Neuronal stem cell (in vitro differentiated cells): ENCODE measurements at regions not wholly inside any gene's neighbourhood (a gene's known extent, or its start where the extent isn't known, plus 50 kb on each side); places are given as distances from the start of the nearest gene placed in this dataset.

Source experiments
- DNase-seq: peaks from one replicate; pipeline ENCODE4 v3.0.0-alpha.2; 2013; ENCODE audit warnings: low spot score
- H2AFZ ChIP-seq: one replicate; pipeline ENCODE4 v1.6.1; 2013; ENCODE audit warnings: mild to moderate bottlenecking, low read length, inconsistent platforms
- H2AK5ac ChIP-seq: 2 replicates; pipeline ENCODE4 v1.6.1; 2013; ENCODE audit warnings: low read depth, mild to moderate bottlenecking, inconsistent platforms, low read length, moderate library complexity, mixed read lengths
- H2BK120ac ChIP-seq: 2 replicates; pipeline ENCODE4 v1.6.1; 2013; ENCODE audit warnings: low read depth, mild to moderate bottlenecking, inconsistent platforms, low read length, moderate library complexity, mixed read lengths
- H2BK12ac ChIP-seq: one replicate; pipeline ENCODE4 v1.6.1; 2013; ENCODE audit warnings: low read length, inconsistent platforms
- H2BK15ac ChIP-seq: 2 replicates; pipeline ENCODE4 v1.6.1; 2013; ENCODE audit warnings: mild to moderate bottlenecking, low read length, inconsistent platforms, mixed read lengths
- H2BK5ac ChIP-seq: one replicate; pipeline ENCODE4 v1.6.1; 2013; ENCODE audit warnings: inconsistent platforms, mild to moderate bottlenecking, low read length, moderate library complexity
- H3K14ac ChIP-seq: one replicate; pipeline ENCODE4 v1.6.1; 2013; ENCODE audit warnings: low read length, inconsistent platforms
- H3K18ac ChIP-seq: 2 replicates; pipeline ENCODE4 v1.6.1; 2013; ENCODE audit warnings: low read length, inconsistent platforms
- H3K23ac ChIP-seq: 2 replicates; pipeline ENCODE4 v1.6.1; 2013; ENCODE audit warnings: low read depth, mild to moderate bottlenecking, mixed read lengths, low read length, inconsistent platforms; ENCODE audit not compliant: poor library complexity
- H3K27ac ChIP-seq: replicated peaks from 3 replicates; pipeline ENCODE4 v1.5.1; 2013; ENCODE audit warnings: low read length, inconsistent platforms
- H3K27me3 ChIP-seq, 3 experiments: 2 replicates each; pipeline ENCODE4 v1.6.1; 2013; ENCODE audit warnings: low read length in 3 of 3, mild to moderate bottlenecking in 2 of 3, inconsistent platforms in 1 of 3, low read depth in 1 of 3, mixed read lengths in 1 of 3, moderate library complexity in 1 of 3; ENCODE audit not compliant: control insufficient read depth in 3 of 3, insufficient read depth in 3 of 3
- H3K36me3 ChIP-seq, 2 donors: replicated peaks in 1 of 2; 2 replicates each; pipeline ENCODE4 v1.6.1; 2013; ENCODE audit warnings: low read length in 2 of 2; ENCODE audit not compliant: control insufficient read depth in 2 of 2, insufficient read depth in 2 of 2
- H3K4ac ChIP-seq: 2 replicates; pipeline ENCODE4 v1.6.1; 2013; ENCODE audit warnings: inconsistent platforms, mild to moderate bottlenecking, low read length, moderate library complexity
- H3K4me1 ChIP-seq, 2 donors: 1 replicate in 1 of 2; 2 replicates in 1 of 2; pipeline ENCODE4 v1.6.1; 2013; ENCODE audit warnings: low read length in 2 of 2, low read depth in 1 of 2; ENCODE audit not compliant: control insufficient read depth in 2 of 2, insufficient read depth in 1 of 2
- H3K4me2 ChIP-seq: one replicate; pipeline ENCODE4 v1.6.1; 2013; ENCODE audit warnings: mild to moderate bottlenecking, low read length, inconsistent platforms; ENCODE audit not compliant: insufficient read depth, poor library complexity, severe bottlenecking
- H3K4me3 ChIP-seq, 2 donors: 2 replicates each; pipeline ENCODE4 v1.5.1; 2013; ENCODE audit warnings: low read length in 2 of 2, mild to moderate bottlenecking in 2 of 2, inconsistent platforms in 1 of 2, moderate library complexity in 1 of 2
- H3K79me1 ChIP-seq: one replicate; pipeline ENCODE4 v1.6.1; 2013; ENCODE audit warnings: low read depth, mild to moderate bottlenecking, inconsistent platforms, low read length, moderate library complexity
- H3K9ac ChIP-seq: one replicate; pipeline ENCODE4 v1.6.1; 2013; ENCODE audit warnings: mild to moderate bottlenecking, low read depth, low read length, inconsistent platforms; ENCODE audit not compliant: poor library complexity
- H3K9me3 ChIP-seq, 2 donors: replicated peaks in 1 of 2; 2 replicates each; pipeline versions ENCODE3 to v1.6.1; 2013; ENCODE audit warnings: low read length in 2 of 2, mild to moderate bottlenecking in 2 of 2, inconsistent platforms in 1 of 2, low read depth in 1 of 2, mixed read lengths in 1 of 2, moderate library complexity in 1 of 2; ENCODE audit not compliant: control insufficient read depth in 2 of 2, insufficient read depth in 1 of 2
- H4K8ac ChIP-seq: one replicate; pipeline ENCODE4 v1.6.1; 2013; ENCODE audit warnings: low read depth, mild to moderate bottlenecking, inconsistent platforms, low read length, moderate library complexity
- H4K91ac ChIP-seq: one replicate; pipeline ENCODE4 v1.6.1; 2013; ENCODE audit warnings: low read length, low read depth, mild to moderate bottlenecking, inconsistent platforms; ENCODE audit not compliant: poor library complexity
- WGBS, 2 donors: extraction: QIAGEN DNeasy Blood & Tissue Kit; methylation state at CpG; one replicate each; pipeline ENCODE4 v1.1.7; 2013; ENCODE audit warnings: missing lambda C conversion rate in 2 of 2, mixed read lengths in 1 of 2; ENCODE audit not compliant: insufficient read length in 2 of 2, insufficient replicate concordance in 1 of 2; ENCODE audit errors: extremely low coverage in 2 of 2; 5-methylcytosine and 5-hydroxymethylcytosine counted together

DNA sequence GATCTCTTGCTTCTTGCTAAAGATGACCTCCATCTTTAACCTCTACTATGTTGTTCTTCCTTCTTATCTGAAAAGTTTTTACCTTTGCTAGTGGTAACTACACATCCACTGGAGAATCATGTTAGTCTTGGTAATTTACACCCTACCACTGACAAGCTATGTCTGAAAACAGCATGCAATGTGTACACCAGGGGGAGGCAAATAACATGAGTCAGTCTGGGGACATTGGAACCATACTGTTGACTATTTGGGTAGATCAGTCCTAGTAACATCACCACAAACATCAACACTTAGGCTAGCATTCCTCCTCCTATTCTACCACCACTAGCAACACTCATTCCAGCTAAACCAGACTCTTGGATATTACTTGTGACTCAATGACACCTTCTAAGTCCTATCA, 549.0 kb downstream of the KCNT2 start:
- no peak overlapping the region for H3K4me2 ChIP-seq
- no peak overlapping the region for H2AK5ac ChIP-seq
- H2BK15ac ChIP-seq, result no peak overlapping the region
- no peak overlapping the region for H2BK120ac ChIP-seq
- H3K27me3 ChIP-seq, result no peaks in the 10 kb centered on the region
- H2BK5ac ChIP-seq, result no peak overlapping the region
- no peak overlapping the region for H3K9ac ChIP-seq
- no peak for DNase-seq
- no peak overlapping the region for H2AFZ ChIP-seq
- H3K27ac ChIP-seq, result no peak overlapping the region
- H3K4me1 ChIP-seq, result peaks cover 3 to 6% of the 10 kb centered on the region in 2 donors
- no peak overlapping the region for H4K8ac ChIP-seq
- no peak overlapping the region for H4K91ac ChIP-seq
- H3K36me3 ChIP-seq, result no peaks in the 10 kb centered on the region
- no peak overlapping the region for H3K4ac ChIP-seq
- no peak overlapping the region for H3K18ac ChIP-seq
- H2BK12ac ChIP-seq, result no peak overlapping the region
- H3K23ac ChIP-seq, result no peak overlapping the region
- no peak overlapping the region for H3K4me3 ChIP-seq
- H3K14ac ChIP-seq, result no peak overlapping the region
- H3K9me3 ChIP-seq, result no peaks in the 10 kb centered on the region
- H3K79me1 ChIP-seq, result no peaks in the 10 kb centered on the region

DNA sequence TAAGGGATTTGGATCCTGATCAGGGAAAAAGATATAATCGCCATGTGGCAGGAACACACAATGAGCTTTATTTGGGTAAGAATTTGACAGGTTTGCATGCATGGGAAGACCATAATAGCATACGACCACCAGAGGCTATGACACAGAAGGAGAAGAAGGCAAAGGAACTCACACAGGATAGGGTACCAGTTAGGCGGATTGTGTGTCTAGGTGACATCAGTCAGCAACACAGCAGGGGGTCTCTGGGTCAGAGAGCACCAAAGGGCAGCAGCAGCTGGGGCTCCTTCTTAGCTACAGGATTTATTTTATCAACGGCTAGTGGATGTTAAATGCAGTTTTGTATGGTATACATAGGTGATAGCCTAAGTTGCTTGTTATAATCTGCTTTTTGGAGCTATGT, 551.3 kb downstream of the KCNT2 start:
- Histone ChIP-seq H3K9me3 (no peaks in the 10 kb centered on the region), H4K8ac (no peak overlapping the region), H2AK5ac (no peak overlapping the region), H3K79me1 (no peaks in the 10 kb centered on the region), H3K36me3 (no peaks in the 10 kb centered on the region), H3K14ac (no peak overlapping the region), H3K4me2 (no peak overlapping the region), H2BK15ac (no peak overlapping the region), H3K9ac (no peak overlapping the region), H3K4ac (no peak overlapping the region), H3K27ac (no peak overlapping the region), H4K91ac (no peak overlapping the region), H3K27me3 (no peaks in the 10 kb centered on the region), H3K23ac (no peak overlapping the region), H2AFZ (no peak overlapping the region), H3K4me1 (peaks cover 0 to 3% of the 10 kb centered on the region in 2 donors), H2BK12ac (no peak overlapping the region), H2BK120ac (no peak overlapping the region), H3K4me3 (no peak overlapping the region), H2BK5ac (no peak overlapping the region), H3K18ac (no peak overlapping the region)
- no CpG with 5 or more reads among the region's 4 CpGs for WGBS, 2 donors
- peak; percentile 29 for DNase-seq

DNA sequence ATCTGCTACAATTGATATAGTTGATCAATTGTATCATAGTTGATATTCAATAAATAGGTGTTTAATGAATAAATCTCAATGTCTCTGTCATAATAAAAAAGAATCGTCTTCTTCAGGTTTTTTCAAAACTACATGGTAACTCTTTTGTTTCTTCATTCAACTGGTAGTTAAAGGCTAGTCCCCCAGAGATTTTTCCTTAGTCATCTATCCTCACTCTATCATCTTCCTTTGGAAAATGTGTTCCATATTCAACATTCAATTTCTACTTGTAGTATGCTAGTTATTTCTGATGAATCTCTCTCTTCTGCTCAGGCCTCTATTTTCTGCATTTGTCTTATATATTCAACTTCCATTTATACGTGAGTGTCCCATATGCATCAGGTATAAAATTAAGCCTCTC, 558.8 kb downstream of the KCNT2 start:
- no peak for DNase-seq
- H3K4me1 ChIP-seq, result no peaks in the 10 kb centered on the region
- no peak overlapping the region for H2AK5ac ChIP-seq
- no peak overlapping the region for H2BK15ac ChIP-seq
- H2BK5ac ChIP-seq, result no peak overlapping the region
- H3K23ac ChIP-seq, result no peak overlapping the region
- no peak overlapping the region for H2BK12ac ChIP-seq
- H3K79me1 ChIP-seq, result no peaks in the 10 kb centered on the region
- no peak overlapping the region for H4K8ac ChIP-seq
- H4K91ac ChIP-seq, result no peak overlapping the region
- no peak overlapping the region for H2BK120ac ChIP-seq
- no peak overlapping the region for H2AFZ ChIP-seq
- H3K14ac ChIP-seq, result no peak overlapping the region
- no peak overlapping the region for H3K9ac ChIP-seq
- no CpG with 5 or more reads among the region's 2 CpGs for WGBS, 2 donors
- H3K4ac ChIP-seq, result no peak overlapping the region
- no peaks in the 10 kb centered on the region for H3K9me3 ChIP-seq
- no peak overlapping the region for H3K27ac ChIP-seq
- no peak overlapping the region for H3K4me3 ChIP-seq
- no peaks in the 10 kb centered on the region for H3K36me3 ChIP-seq
- H3K4me2 ChIP-seq, result no peak overlapping the region
- H3K27me3 ChIP-seq, result no peaks in the 10 kb centered on the region
- H3K18ac ChIP-seq, result no peak overlapping the region

DNA sequence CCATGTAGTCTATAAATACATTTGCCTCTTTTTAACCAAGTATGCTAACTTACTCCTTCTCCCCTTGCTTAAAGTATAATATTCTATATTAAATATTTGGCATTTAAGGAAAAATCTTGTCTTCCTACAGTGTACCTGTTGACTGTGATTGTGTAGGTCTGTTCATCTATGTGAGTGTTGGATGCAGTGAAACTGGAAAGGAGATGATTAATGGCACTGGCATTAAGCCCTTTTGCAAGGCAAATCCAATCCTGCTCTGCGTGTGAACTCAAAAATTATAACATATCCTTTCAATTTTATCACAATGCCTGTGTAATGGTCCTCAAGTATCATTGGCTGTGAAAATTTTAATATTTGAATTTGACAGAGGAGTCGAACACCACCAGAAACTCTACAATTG, 565.0 kb downstream of the KCNT2 start:
- Histone ChIP-seq H2AFZ (no peak overlapping the region), H2BK15ac (no peak overlapping the region), H3K4ac (no peak overlapping the region), H4K91ac (no peak overlapping the region), H2AK5ac (no peak overlapping the region), H3K23ac (no peak overlapping the region), H2BK12ac (no peak overlapping the region), H2BK120ac (no peak overlapping the region), H3K18ac (no peak overlapping the region), H3K9ac (no peak overlapping the region), H3K14ac (no peak overlapping the region), H3K4me2 (no peak overlapping the region), H3K27ac (no peak overlapping the region), H3K36me3 (no peaks in the 10 kb centered on the region), H3K9me3 (no peaks in the 10 kb centered on the region), H3K79me1 (no peaks in the 10 kb centered on the region), H4K8ac (no peak overlapping the region), H3K4me3 (no peak overlapping the region), H3K4me1 (no peaks in the 10 kb centered on the region), H2BK5ac (no peak overlapping the region), H3K27me3 (no peaks in the 10 kb centered on the region)
- WGBS, 2 donors, result no CpG with 5 or more reads among the region's 2 CpGs
- no peak for DNase-seq
